ENCODE measurements at regions not wholly inside any gene's neighbourhood (a gene's known extent, or its start where the extent isn't known, plus 50 kb on each side); places are given as distances from the start of the nearest gene placed in this dataset.

DNA sequence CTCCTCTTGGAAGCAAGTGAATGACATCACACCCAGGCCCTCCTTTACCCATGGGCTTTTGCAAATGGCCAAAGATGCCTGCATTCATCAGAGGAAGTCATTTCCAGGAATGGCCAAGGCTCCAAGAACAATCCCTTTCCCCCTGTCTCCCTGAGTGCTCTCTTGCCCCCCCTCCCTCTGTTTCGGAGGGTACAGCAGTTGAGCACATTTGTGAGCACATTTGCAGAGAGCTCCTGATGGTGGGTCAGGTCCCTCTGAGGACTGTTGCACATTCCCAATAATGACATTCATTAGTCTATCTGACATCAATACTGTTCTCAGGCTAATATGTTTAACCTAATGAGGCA lies 113.4 kb downstream of the MATN1 start:
- H3K4me3 Mint-ChIP-seq, result no peak overlapping the region
- peaks cover 37 to 49% of the 10 kb centered on the region in 2 donors for H3K27me3 Mint-ChIP-seq
- no peaks in the 10 kb centered on the region for H3K36me3 Mint-ChIP-seq
- no peaks in the 10 kb centered on the region for H3K4me1 Mint-ChIP-seq
- ATAC-seq (replicated peaks) (no peak), DNase-seq (no peak)
- H3K27ac Mint-ChIP-seq, result no peak overlapping the region
- no peaks in the 10 kb centered on the region for H3K9me3 Mint-ChIP-seq

DNA sequence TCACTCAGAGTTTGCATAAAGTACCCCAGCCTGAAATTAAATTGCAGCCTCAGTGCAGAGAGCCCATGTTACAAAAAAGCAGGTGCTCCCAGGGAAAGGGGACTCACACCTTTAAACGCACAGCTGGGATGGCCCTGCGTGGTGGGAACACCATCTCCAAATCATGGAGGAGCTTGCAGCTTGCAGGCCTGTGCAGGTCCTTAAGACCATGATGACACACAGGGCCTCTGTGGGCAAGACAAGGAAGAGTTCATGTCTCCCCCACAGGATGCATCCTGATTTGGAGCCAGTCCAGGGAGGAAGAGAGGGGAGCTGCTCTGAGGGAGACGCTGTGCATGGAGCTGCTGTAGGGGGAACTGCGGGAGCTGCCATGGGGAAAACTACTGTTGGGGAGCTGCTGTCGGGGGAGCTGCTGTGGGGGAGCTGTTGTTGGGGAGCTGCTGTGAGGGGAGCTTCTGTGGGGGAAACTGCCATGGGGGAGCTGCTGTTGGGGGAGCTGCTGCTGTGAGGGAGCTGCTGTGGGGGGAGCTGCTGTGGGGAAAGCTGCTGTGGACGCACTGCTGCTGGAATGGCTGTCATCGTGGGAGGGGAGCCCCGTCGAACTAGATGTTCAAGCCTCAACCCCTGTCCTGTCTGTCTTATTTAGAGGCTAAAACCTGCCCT lies 113.9 kb downstream of the MATN1 start:
- no peaks in the 10 kb centered on the region for H3K9me3 Mint-ChIP-seq
- no peaks in the 10 kb centered on the region for H3K36me3 Mint-ChIP-seq
- ATAC-seq (replicated peaks) (no peak), DNase-seq (no peak)
- H3K4me1 Mint-ChIP-seq, result no peaks in the 10 kb centered on the region
- no peak overlapping the region for H3K27ac Mint-ChIP-seq
- no peak overlapping the region for H3K4me3 Mint-ChIP-seq
- peaks cover 36 to 49% of the 10 kb centered on the region in 2 donors for H3K27me3 Mint-ChIP-seq

DNA sequence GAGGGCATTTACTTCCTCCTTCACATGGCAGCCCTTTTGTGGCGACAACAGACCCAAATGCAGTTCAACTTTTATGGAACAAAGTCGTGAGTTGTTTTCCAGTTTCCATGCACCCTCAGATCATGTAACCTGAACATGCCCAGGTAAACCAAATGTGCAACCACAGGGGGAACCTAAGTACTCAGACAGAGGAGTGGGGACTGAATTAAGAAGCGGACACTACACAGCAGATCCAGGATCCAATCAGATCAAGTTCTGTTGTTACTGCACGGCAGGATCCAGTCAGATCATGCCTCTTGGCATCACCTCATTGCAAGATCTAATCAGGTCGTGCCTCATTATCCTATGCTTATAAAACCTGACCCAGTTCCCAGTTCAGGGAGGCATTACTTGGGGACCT lies 115.7 kb downstream of the MATN1 start:
- DNase-seq (no peak), ATAC-seq (replicated peaks) (no peak)
- Mint-ChIP-seq H3K4me3 (no peak overlapping the region), H3K9me3 (no peaks in the 10 kb centered on the region), H3K27ac (no peak overlapping the region), H3K27me3 (peaks cover 40 to 50% of the 10 kb centered on the region in 2 donors), H3K36me3 (no peaks in the 10 kb centered on the region), H3K4me1 (no peaks in the 10 kb centered on the region)

DNA sequence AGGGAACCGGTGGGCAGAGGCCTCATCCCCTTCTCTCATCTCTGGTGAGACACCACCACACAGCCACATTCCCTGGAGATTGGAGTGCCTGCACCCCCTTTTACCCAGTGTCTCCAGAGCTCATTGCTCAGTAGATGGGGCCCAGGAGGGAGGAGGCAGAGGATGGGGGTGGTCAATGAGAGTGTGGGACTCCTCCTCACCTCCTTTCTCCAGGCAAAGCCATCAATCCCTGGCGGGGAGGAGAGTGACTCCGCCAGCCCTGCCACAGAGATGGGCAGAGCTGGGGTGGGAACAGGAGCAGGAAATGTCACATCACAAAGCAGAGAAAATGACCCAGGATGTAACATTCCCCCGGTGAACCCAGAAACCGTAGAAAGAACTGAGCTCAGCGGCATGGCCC lies 117.2 kb downstream of the MATN1 start:
- peaks cover 0 to under 1% of the 10 kb centered on the region in 2 donors for H3K9me3 Mint-ChIP-seq
- H3K27ac Mint-ChIP-seq, result no peak overlapping the region
- no peaks in the 10 kb centered on the region for H3K36me3 Mint-ChIP-seq
- no peak for ATAC-seq (replicated peaks)
- H3K27me3 Mint-ChIP-seq, result peaks cover 43 to 63% of the 10 kb centered on the region in 2 donors
- DNase-seq, result no peak
- H3K4me3 Mint-ChIP-seq, result no peak overlapping the region
- H3K4me1 Mint-ChIP-seq, result no peaks in the 10 kb centered on the region

DNA sequence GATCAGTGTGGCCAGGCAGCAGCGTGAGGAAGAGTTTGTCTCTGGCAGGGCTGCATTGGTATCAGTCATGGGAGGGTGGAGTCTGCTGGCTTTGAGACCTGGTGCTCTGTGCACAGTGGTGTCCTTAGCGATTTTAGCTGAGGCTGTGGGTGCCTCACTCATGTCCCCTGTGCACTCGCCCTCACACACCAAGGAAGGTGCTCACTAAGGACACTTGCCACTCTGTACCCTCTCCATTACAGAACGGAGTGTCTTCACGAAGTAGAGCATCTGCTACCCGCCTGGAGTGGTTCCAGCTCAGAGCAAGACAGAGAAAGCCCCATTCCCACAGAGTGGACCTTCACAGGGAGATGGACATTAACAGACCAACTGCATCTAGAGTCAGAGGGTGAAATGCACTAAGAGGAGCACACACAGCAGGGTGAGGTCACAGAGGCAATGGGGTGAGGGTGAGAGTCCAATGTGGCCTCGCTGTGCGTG lies 117.9 kb downstream of the MATN1 start:
- Mint-ChIP-seq H3K27ac (no peak overlapping the region), H3K9me3 (peaks cover 0 to 2% of the 10 kb centered on the region in 2 donors), H3K27me3 (peaks cover 47 to 69% of the 10 kb centered on the region in 2 donors), H3K36me3 (no peaks in the 10 kb centered on the region), H3K4me1 (no peaks in the 10 kb centered on the region), H3K4me3 (no peak overlapping the region)
- ATAC-seq (replicated peaks) (no peak), DNase-seq (no peak)

DNA sequence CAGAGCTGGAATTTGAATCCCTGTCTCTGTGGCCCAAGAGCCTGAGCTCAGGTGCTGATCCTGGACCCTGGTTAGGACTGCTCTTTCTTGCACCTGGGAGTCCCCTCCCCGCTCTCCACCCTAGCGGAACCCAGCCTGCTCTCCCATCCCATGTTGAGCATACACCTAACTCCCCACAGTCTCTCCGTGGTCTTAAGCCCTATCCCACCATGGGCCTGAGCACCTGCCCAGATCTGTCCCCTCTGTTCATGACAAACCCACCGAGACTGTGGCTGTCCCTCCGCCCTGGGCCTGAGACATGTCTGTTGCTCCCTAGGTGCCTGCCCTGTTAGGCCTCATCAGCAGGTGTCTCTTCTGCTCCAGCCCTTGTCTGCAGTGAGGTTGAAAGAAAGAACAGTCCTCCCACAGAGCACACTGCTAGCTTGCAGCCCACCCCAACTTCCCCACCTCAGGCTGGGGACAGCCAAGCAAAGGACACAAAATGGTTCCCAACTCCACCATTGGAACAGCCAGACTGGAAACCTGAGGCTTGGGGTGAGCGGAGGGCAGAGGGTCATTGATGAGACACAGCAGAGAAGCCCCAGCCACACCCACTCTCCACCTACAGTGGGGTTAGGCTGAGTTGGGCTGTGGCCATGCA lies 118.5 kb downstream of the MATN1 start:
- H3K27ac Mint-ChIP-seq, result no peak overlapping the region
- DNase-seq (no peak), ATAC-seq (replicated peaks) (no peak)
- H3K9me3 Mint-ChIP-seq, result peaks cover 0 to 2% of the 10 kb centered on the region in 2 donors
- no peaks in the 10 kb centered on the region for H3K4me1 Mint-ChIP-seq
- no peak overlapping the region for H3K4me3 Mint-ChIP-seq
- H3K27me3 Mint-ChIP-seq, result peaks cover 50 to 69% of the 10 kb centered on the region in 2 donors
- H3K36me3 Mint-ChIP-seq, result no peaks in the 10 kb centered on the region

DNA sequence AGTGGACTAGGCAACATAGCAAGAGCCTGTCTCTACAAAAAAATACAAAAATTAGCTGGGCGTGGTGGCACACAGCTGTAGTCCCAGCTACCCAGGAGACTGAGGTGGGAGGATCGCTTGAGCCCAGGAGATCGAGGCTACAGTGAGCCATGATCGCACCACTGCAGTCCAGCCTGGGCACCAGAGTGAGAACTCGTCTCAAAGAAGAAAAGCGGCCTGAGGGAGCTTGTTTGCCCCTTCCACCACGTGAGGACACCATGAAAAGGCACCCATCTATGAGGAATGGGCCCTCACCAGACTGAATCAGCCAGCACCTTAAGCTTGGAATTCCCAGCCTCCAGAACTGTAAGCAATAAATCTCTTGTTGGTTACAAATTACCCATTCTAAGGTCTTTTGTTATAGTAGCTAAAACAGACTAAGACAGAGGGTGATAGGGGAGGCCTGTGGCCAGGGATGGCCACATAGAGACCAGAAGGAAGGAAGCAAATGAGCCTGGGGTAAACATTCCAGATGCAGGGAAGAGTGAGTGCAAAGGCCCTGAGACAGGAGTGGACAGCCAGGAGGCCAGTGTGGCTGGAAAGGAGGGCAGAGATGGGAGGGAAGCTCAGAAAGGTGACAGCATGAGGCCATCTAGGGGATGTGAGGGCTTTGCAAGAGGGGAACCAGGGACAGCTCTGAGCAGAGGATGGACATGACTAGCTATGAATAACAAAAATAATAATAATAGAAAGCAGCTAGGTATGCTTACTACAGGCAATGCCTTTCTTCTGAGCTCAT lies 120.1 kb downstream of the MATN1 start:
- Mint-ChIP-seq H3K36me3 (no peaks in the 10 kb centered on the region), H3K27me3 (peaks cover 45 to 55% of the 10 kb centered on the region in 2 donors), H3K4me3 (no peak overlapping the region), H3K4me1 (no peaks in the 10 kb centered on the region), H3K9me3 (peaks cover 0 to 2% of the 10 kb centered on the region in 2 donors), H3K27ac (no peak overlapping the region)
- ATAC-seq (replicated peaks) (no peak), DNase-seq (no peak)

DNA sequence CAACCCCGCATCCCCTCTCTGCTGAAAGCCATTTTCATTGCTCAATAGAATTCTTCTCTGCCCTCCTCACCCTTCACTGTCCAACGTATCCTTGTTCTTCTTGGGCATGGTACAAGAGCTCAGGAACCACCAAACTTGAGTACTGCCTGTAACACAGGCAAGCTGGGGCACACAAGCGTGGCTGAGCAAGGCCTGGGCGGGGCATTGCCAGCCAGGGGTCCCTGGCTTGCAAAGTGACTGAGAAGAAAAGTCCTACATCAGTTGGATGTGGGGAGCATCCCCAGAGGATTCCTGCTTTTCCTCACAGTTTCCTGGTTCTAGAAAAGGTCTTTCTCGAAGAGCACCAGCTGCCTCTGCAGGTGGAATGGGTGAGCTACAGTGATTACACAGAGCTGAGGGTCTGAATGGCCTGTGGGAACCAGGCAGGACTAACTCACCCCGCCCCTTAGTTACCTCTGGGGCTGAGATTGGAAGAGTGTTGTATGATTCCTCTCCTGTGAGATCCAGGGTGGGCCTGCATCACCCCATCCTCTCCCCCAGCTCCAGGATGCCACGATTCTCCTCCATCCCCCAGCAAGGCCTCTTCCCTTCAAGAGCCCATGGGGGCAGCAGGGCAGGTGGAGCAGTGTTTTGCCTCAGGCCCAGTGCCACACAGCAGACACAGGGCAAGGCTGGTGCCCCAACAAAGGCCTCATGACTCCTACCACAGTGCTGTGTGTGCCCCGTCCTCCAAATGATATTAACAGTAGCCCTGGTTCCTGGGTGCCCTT lies 121.9 kb downstream of the MATN1 start:
- no peak overlapping the region for H3K27ac Mint-ChIP-seq
- peaks cover 47 to 50% of the 10 kb centered on the region in 2 donors for H3K27me3 Mint-ChIP-seq
- no peaks in the 10 kb centered on the region for H3K36me3 Mint-ChIP-seq
- H3K9me3 Mint-ChIP-seq, result peaks cover 0 to 2% of the 10 kb centered on the region in 2 donors
- no peak overlapping the region for H3K4me3 Mint-ChIP-seq
- DNase-seq (no peak), ATAC-seq (replicated peaks) (no peak)
- peaks cover 0 to 4% of the 10 kb centered on the region in 2 donors for H3K4me1 Mint-ChIP-seq

DNA sequence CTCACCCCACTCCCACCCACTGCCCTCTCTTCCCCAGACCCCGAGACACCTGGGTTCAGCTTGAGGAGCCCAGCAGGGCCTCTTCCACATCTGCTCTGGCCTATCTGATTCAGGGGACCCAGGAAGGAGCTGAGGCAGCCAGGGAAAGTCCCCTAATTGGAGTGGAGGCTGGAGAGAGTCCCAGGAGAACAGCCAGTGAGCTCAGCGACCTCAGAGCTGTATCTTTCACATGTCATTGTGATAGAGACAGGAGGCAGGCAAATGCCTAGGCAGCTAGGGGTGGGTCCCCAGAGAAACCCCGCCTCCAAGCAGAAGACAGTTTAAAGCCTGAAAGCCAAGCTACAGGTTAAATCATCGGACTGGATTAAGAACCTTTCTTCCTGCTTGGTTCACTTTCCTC lies 122.7 kb downstream of the MATN1 start:
- no peak overlapping the region for H3K4me3 Mint-ChIP-seq
- H3K4me1 Mint-ChIP-seq, result peaks cover 0 to 4% of the 10 kb centered on the region in 2 donors
- ATAC-seq (replicated peaks), result peak; percentile 36 to 57
- no peak overlapping the region for H3K27ac Mint-ChIP-seq
- H3K9me3 Mint-ChIP-seq, result peaks cover 0 to 2% of the 10 kb centered on the region in 2 donors
- H3K27me3 Mint-ChIP-seq, result peaks cover 42 to 43% of the 10 kb centered on the region in 2 donors
- H3K36me3 Mint-ChIP-seq, result no peaks in the 10 kb centered on the region
- DNase-seq, result no peak

DNA sequence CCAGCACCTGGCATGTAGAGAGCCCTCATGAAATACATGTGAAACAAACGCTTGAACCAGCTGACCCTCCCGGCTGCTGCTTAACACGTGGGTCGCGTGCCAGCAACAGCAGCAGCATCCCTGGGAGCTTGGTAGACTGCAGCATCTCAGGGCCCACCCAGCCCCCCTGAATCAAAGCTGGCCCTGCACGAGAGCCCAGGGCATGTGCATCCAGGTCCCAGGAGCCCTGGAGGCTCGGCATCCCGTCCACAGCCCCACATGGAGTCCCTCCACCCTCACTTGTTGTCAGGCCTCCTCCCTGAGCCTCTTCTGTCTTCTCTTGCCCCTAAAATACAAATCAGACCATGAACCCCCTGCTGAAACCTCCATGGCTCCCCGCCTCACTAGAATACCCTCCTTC lies 123.1 kb downstream of the MATN1 start:
- DNase-seq, result no peak
- H3K4me1 Mint-ChIP-seq, result peaks cover 0 to 4% of the 10 kb centered on the region in 2 donors
- ATAC-seq (replicated peaks), result no peak
- no peaks in the 10 kb centered on the region for H3K36me3 Mint-ChIP-seq
- H3K9me3 Mint-ChIP-seq, result peaks cover 0 to 2% of the 10 kb centered on the region in 2 donors
- H3K27ac Mint-ChIP-seq, result no peak overlapping the region
- H3K4me3 Mint-ChIP-seq, result no peak overlapping the region
- peaks cover 39 to 40% of the 10 kb centered on the region in 2 donors for H3K27me3 Mint-ChIP-seq

DNA sequence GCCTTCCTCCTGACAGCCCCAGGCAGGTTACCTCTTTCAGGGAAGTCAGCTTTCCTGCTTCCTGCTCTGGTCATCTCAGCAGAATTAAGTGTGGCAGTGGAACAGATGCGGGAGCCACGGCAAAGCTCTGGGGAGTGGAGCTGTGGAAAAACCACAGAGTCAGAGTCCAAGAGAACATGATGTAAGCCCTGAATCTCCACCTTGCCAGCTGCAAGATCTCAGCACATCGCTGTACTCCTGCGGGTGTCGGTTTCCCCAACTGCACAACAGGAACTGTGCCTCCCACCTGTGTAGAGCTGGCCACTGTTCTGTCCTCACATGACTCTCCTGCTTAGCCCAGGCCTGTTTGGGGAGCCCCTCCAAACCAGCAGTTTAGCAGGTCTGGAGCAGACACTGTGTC lies 123.7 kb downstream of the MATN1 start:
- no peaks in the 10 kb centered on the region for H3K36me3 Mint-ChIP-seq
- H3K27ac Mint-ChIP-seq, result no peak overlapping the region
- peaks cover 0 to 2% of the 10 kb centered on the region in 2 donors for H3K9me3 Mint-ChIP-seq
- no peak overlapping the region for H3K4me3 Mint-ChIP-seq
- H3K4me1 Mint-ChIP-seq, result peaks cover 0 to 4% of the 10 kb centered on the region in 2 donors
- DNase-seq (no peak), ATAC-seq (replicated peaks) (no peak)
- peaks cover 37 to 38% of the 10 kb centered on the region in 2 donors for H3K27me3 Mint-ChIP-seq

DNA sequence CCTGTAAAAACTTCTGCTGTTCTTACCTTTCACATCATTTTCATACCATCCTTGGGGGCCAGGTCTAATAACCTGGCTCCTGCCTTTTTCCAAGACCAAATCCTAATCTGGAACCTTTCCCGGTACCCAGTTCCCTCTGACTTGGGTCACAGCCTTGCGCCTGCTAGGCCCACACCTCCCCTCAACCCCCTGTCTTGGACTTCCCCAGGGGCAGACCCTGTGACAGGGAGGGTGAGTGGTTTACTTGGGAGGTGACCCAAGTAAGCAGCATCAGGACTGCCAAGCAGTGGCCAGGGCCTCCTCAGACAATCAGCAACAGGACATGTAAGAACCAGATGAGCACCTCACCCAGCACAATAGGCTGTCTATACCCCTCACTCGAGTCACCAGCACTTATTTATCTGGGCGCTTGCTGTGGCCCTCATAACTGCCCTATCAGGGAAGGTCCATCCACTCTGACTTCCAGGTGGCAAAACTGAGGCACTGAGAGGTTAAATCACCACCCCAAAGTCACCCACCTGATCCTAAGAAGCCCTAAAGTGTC lies 124.7 kb downstream of the MATN1 start:
- Mint-ChIP-seq H3K27ac (no peak overlapping the region), H3K9me3 (peaks cover 0 to 2% of the 10 kb centered on the region in 2 donors), H3K4me1 (peaks cover 0 to 4% of the 10 kb centered on the region in 2 donors), H3K27me3 (peaks cover 42% of the 10 kb centered on the region in 2 donors), H3K4me3 (no peak overlapping the region), H3K36me3 (no peaks in the 10 kb centered on the region)
- DNase-seq (no peak), ATAC-seq (replicated peaks) (no peak)

DNA sequence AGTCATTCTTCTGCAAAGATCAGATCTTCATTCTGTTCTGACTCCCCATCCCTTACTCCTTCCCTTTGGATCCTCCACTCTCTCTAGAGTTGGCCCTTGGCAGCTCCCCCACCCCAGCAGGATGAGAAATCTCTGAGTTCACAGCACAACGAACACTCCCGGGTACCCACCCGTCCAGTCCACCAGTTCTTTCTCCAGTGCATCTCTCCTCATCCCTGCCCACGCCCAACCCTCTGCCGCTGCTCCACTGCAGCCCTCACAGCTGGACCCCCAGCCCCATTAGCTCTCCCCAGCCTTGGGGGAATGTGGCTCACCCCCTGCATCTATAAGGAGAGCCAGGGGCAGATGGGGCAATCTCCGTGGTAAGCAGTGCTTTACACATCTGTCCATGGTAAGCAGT lies 125.7 kb downstream of the MATN1 start:
- Mint-ChIP-seq H3K27me3 (peaks cover 41 to 45% of the 10 kb centered on the region in 2 donors), H3K4me1 (peaks cover 0 to 4% of the 10 kb centered on the region in 2 donors)
- ATAC-seq (replicated peaks), result no peak

DNA sequence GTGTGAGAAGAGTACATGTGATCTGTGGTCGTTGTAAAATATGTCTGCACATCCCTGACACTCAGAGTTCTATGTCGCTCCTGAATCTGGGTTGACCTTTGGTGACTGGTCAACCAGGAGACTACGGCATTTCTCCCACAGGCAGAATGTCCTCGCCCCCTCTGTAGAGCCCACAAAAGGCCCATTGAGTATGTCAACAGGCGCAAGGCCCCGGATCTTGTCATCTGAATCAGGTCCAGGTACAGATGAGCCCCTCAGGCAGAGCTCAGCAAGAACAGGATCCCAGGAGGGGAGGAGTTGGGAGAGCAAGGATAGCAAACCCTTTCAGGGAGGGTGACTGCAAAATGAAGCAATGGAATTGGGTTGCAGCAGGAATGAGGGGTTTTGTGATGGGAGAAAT lies 126.5 kb downstream of the MATN1 start:
- DNase-seq (no peak), ATAC-seq (replicated peaks) (no peak)
- H3K4me3 Mint-ChIP-seq, result no peak overlapping the region

More for the DNA sequence above, 125.7 kb downstream of the MATN1 start:
- no peak overlapping the region for H3K27ac Mint-ChIP-seq
- H3K9me3 Mint-ChIP-seq, result peaks cover 2 to 4% of the 10 kb centered on the region in 2 donors
- no peaks in the 10 kb centered on the region for H3K36me3 Mint-ChIP-seq
- DNase-seq, result no peak
- H3K4me3 Mint-ChIP-seq, result no peak overlapping the region

More for the DNA sequence above, 126.5 kb downstream of the MATN1 start:
- H3K27ac Mint-ChIP-seq, result no peak overlapping the region
- H3K36me3 Mint-ChIP-seq, result no peaks in the 10 kb centered on the region
- peaks cover 0 to 4% of the 10 kb centered on the region in 2 donors for H3K4me1 Mint-ChIP-seq
- peaks cover 41 to 45% of the 10 kb centered on the region in 2 donors for H3K27me3 Mint-ChIP-seq
- H3K9me3 Mint-ChIP-seq, result peaks cover 4 to 7% of the 10 kb centered on the region in 2 donors
